CD4-positive, alpha-beta T cell treated with Interleukin-21 for 1 hour (primary cell): ENCODE measurements at regions not wholly inside any gene's neighbourhood (a gene's known extent, or its start where the extent isn't known, plus 50 kb on each side); places are given as distances from the start of the nearest gene placed in this dataset.
"Not testable (repeated sequence)": the region's sequence is repeated elsewhere in the genome, so short reads cannot be mapped to it uniquely, and the experiment has no call there.

ENCODE experiments used
- DNase-seq: peaks from one replicate; pipeline ENCODE4 v3.0.0-alpha.2; 2020

- DNase-seq: no peak
Measured at GRCh38 chr2:7609974-7610373, 692.8 kb downstream of the RNF144A start.

- DNase-seq: no peak
Measured at GRCh38 chr2:7611750-7612149, 694.5 kb downstream of the RNF144A start.

GRCh38 chr2:7612969-7613368 is 695.8 kb downstream of the RNF144A start:
- DNase-seq: no peak

GRCh38 chr2:7613831-7614230 is 696.6 kb downstream of the RNF144A start:
- no peak for DNase-seq

GRCh38 chr2:7618031-7618430 is 700.8 kb downstream of the RNF144A start:
- no peak for DNase-seq

DNA sequence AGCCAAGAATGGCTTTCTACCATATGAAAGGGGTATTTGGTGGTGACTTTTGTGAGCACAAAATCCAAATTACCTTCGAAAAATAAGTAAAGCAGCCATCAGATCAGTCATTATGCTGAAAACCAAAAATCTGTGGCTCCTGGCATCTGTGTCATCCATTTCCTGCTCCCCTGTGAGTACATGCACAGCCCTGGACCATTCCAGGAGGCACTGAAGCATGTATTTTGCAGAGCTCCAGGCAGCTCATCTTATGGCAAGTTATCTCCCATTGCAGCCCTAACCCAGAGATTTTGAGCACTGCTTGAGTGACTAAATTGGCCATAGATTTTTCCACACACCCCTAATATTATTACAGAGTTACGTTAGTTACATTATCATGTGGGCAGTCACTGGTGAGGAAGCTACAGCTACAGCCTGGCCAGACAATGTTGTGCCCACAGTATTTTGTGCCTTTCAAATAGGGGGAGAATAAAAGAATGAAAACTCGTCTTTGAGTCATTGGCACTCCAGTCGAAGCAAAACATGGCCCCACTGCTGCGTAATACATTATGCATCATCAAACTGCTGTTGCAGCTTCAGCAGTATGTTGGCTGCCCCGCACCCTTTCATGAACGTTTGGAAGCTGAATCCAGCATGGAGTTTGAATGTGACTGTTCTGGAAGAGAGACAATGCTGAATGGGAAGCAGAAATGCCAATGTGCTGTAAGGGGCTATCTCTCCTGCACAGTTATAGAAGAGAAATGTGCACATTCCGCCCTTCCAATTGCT is 702.2 kb downstream of the RNF144A start:
- no peak for DNase-seq

GRCh38 chr2:7620255-7620654 is 703.0 kb downstream of the RNF144A start:
- DNase-seq: no peak

GRCh38 chr2:7621018-7621814 is 704.0 kb downstream of the RNF144A start:
- DNase-seq: no peak

DNA sequence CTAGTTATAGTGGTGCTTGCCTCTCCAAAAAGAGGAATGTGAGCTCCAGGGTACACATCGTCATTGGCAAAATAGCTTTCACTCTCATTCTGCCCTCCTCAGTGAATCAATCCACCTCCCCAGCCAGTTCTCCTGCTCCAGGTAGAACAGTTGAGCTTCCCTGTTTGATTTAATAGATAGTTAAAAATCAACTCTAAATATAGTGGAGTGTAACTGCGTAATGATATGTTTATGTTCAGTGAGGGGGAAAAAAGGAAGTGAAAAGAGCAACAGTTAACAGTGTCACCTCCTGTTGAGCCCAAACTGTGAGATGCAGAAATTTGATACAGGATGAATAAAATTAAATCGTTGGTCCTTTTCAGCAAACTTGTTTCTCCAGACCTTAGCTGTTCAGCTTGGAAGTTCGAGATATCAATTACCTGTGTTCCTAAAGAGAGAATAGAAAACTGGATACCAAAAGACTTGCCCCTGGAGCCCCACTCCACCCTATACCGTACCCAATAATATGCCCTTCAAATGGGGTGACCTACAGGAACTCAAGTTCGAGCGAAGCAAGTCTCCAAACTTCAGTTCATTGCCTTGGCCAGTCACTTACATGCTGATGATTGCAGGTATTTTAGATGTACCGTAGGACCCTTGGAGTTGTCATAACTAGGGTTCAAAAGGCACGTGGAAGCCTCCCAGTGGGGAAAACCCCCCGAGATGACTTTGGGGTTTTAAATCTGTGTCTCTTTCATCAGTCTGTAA is 708.4 kb downstream of the RNF144A start:
- DNase-seq: no peak

- no peak for DNase-seq
Measured at GRCh38 chr2:7626139-7626537, 708.9 kb downstream of the RNF144A start.

- DNase-seq: no peak
Measured at GRCh38 chr2:7627583-7627982, 710.4 kb downstream of the RNF144A start.

- DNase-seq: no peak
Measured at GRCh38 chr2:7632420-7632819, 715.2 kb downstream of the RNF144A start.

DNA sequence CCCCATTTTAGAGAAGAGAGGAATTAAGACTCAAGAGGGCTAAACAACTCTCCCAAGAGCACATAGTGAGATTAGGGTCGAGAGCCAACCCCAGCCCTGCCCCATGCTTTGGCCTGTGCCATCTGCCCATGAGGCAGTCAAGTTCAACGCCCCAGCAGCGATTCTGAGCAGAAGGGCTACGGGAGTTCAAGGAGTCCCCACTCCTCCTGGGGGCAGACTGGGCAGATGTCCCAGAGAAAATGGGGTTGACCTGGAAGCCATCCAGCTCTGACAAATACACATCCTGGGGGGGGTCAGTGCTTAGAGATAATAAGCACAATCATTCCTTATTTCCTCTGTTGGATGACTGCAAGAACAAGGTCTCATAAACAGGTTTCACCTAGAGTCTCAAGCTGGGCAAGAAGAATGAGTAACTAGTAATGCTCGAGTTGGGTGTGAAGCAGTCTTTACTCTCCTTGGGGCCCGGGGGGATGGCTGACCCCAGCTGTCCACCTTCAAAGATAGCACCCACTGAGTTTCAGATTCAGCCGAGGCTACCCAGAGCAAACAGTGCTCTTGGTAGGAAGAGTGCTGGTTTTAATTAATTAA is 716.4 kb downstream of the RNF144A start:
- no peak for DNase-seq

- no peak for DNase-seq
Measured at GRCh38 chr2:7634409-7634808, 717.2 kb downstream of the RNF144A start.

- no peak for DNase-seq
Measured at GRCh38 chr2:7639476-7639875, 722.3 kb downstream of the RNF144A start.

DNA sequence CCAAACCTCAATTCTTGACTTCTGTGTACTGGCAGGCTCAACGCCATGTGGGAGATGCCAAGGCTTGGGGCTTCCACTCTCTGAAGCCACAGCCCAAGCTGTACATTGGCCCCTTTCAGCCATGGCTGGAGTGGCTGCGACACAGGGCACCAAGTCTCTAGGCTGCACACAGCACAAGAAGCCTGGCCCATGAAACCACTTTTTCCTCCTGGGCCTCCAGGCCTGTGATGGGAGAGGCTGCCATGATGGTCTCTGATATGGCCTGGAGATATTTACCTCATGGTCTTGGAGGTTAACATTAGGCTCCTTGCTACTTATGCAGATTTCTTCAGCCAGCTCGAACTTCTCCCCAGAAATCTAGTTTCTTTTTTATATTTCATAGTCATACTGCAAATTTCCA is 724.1 kb downstream of the RNF144A start:
- DNase-seq: not testable (repeated sequence)

- DNase-seq: no peak
Measured at GRCh38 chr2:7646024-7646423, 728.8 kb downstream of the RNF144A start.

DNA sequence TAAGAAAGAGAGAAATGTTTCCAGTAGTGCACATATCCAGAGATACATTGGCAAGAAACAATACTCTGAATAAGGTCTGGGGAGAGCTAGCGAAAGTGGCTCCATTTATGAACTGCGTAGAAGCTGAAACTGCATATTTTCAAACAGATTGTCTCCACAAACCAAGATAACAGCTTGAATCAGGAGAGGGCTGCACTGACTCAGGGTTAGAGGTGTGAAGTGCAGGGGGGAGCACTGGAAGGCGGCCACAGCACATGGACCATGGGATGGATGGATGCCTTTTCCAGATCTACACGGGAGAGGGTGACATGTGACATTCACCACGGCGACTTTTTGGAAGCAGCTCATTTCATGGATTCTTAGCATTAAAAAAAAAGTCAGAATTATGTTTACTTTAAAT is 729.4 kb downstream of the RNF144A start:
- DNase-seq: no peak

GRCh38 chr2:7648221-7648795 is 731.1 kb downstream of the RNF144A start:
- DNase-seq: no peak

- DNase-seq: peak; percentile 33
Measured at GRCh38 chr2:7649461-7650228, 732.4 kb downstream of the RNF144A start.

DNA sequence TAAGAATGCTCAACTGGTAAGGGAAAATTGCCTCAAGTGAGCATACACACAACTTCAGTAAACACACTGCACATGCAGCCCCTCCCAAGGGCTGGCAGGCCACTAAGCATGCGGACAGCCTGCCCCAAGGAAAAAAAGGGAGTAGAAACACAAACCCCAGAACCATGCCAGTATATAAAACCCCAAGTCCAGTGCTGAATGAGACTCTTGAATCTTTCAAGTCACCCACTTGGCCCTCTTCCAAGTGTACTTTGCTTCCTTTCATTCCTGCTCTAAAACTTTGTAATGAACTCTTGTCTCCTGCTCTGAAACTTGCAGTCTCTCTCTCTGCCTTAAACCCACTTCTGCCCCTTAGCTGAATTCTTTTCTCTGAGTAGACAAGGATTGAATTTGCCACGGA is 736.4 kb downstream of the RNF144A start:
- no peak for DNase-seq

DNA sequence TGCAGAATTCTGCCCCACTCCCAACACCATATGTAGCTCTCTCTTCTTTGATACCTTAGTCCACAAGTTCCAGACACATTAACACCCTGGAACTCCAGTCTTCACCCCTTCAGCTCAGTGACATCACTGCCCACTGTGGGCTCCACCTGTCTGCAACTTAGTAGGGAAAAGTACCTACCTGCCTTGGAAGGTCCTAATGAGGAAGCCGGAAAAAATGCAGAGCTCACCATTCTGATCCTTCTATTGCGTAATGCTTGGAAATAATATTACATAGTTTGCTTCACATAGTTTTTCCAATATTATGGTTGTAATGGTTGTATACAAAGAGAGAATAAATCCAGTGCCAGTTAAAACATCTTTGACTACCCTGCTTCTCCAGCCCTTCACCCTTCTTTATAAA is 738.4 kb downstream of the RNF144A start:
- no peak for DNase-seq
